NCI-H2171 (cell line): ENCODE measurements at regions not wholly inside any gene's neighbourhood (a gene's known extent, or its start where the extent isn't known, plus 50 kb on each side); places are given as distances from the start of the nearest gene placed in this dataset.
"Not testable (repeated sequence)": the region's sequence is repeated elsewhere in the genome, so short reads cannot be mapped to it uniquely, and the experiment has no call there.

ENCODE experiments used
- DNase-seq: peaks from one replicate; lab custom pipeline; 2025; lab: John Stamatoyannopoulos, UW

GRCh38 chr6:21282360-21282759 lies 311.2 kb upstream of the SOX4 start:
- not testable (repeated sequence) for DNase-seq

- DNase-seq = no peak
Observed at GRCh38 chr6:21284166-21284565, 309.4 kb upstream of the SOX4 start.

DNA sequence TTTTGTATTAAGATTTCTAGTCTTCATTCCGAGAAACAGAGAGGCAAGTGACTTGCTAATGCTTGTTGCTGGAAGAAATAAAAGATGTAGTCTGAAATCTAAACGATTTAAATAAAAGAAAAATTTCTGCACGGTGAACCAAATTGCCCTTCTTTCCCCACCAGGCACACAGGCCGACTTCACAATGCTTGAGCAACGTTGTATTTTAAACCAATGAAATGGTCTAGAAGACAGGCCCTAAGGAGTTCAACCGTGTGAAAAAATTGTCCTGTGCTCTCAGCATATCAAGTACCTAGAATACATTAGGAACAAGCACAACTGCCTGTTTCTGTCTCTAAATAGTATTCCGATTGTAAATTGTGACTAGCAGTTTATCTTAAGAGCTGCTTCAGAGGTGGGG lies 308.8 kb upstream of the SOX4 start:
- DNase-seq = no peak

DNA sequence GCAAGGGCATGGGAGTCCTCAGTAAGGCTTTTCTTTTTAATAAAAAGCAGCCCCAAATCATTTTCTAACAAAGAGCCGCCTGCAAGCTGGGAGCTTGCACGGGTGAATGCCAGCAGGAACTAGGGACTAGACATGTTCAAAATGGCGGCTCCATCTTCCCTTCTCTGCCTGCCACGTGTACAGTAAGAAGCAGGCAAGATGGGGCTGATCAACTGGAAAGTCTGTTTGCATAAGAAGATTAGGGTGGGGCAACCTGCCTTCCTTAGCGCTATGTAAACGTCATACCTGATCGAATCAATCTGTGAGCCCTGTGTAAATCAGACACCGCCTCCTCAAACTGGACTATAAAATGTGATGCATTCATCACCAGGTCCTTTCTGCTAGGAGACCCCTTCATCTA lies 299.4 kb upstream of the SOX4 start:
- no peak for DNase-seq

DNA sequence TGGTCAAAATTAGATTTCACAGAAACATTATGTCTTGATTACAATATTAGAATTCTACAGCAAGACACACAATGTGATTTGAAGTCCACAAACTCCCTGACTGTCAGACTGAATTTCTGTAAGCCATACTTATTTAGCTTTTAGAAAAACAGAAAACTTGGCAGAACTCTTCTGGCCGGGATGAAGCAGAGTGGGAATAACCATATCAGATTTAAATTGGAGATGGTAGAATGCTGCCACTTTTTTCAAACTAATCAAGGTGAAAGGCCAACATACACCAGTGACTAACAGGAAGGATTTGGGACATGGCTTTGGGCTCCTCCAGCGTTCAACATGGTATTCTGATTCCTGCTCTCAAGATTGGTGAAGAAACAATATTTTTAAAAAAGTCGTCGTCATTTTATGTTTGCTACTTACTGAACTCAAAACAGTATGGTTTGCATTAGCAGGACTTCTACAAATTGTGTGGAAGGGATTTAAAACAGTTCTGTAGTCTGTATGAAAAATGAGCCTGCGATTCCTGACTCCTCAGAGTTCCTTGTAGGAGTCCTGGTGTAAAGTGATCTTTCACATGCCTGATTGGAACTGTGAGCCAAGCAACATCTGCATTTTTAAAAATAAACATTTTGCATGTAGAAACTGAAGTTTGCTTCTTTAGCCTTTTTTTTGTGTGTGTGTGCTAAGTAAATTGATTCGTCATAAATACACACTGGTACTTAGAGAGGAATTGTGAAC lies 297.9 kb upstream of the SOX4 start:
- DNase-seq = no peak

DNA sequence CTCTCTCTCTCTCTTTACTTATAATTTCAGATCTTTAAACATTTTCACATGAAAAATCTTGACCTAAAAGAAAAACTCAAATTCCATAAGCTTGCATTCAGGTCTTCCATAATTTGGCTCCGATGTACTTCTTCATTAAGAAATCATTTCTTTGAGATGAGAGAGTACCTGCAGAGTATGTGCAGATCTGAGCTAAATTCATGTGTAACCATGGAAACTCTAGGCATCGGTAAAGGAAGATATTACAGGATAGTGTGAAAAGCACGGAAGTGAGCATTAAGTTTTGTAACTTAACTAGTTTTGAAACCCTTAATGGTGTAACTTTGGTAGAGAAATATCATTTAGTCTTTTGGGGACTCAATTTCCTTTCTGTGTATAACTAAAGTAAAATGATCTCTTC lies 295.9 kb upstream of the SOX4 start:
- no peak for DNase-seq

- no peak for DNase-seq
Observed at GRCh38 chr6:21299216-21299615, 294.3 kb upstream of the SOX4 start.

- DNase-seq = no peak
Observed at GRCh38 chr6:21300439-21300838, 293.1 kb upstream of the SOX4 start.

DNA sequence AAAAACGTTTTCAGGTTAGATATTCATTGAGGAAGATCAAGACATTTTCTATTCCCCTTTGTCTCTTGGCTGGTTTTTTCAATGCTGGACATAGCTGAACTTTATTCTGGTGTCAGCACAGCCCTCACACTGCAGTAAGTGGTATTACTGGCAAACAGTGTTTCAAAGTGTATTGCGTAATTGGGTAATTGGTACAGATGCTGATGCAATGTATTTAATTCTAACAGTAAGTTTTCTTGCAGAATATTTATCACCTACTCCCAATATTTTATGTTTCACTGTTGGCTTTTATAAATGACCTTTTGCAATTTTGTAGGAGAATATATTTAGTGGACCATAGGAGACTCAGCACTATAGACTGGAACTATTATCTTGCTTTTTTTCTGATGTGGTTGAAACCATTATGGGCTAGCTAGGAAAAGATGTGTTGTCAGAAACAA lies 287.6 kb upstream of the SOX4 start:
- no peak for DNase-seq

GRCh38 chr6:21306546-21306945 lies 287.0 kb upstream of the SOX4 start:
- DNase-seq = no peak

DNA sequence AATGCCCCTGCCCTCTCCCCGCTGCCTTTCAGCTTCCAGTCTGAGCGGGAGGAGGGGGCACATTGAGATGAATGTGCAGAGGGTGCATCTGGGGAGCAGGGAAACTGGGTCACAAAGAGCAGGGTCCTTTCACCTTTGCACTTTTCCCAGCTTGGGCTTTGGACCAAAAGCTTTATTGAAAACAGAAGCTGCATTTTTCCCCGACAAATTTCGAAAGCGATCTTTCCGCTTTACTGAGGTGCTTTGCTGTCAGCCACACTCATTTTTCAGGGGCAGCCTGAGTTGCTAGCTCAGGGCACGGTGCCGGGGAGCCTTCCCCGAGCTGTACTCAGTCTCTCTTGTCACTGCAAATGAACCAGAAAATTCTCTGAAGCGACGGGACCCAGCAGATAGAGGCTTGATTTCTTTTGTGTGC lies 283.7 kb upstream of the SOX4 start:
- no peak for DNase-seq

- no peak for DNase-seq
Observed at GRCh38 chr6:21310568-21311140, 282.9 kb upstream of the SOX4 start.

DNA sequence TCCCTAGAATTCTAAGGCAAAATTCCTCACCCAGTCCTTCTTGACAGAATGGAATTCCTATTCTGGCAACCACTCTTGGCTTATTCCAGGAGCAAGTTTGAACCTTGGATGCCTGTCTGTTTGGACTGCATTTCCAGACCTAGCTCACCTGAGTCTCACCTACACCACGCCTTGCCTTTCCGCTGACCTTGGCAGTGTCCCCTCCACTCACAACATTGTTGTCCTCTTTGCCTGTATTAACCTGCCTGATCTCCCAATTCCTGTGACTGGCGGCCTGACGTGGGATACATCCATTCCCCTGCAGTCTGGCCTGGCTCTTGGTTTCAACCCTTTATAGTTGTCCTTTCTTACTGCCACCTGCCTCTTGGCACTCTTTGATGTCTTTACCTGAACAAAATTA lies 281.4 kb upstream of the SOX4 start:
- no peak for DNase-seq

- no peak for DNase-seq
Observed at GRCh38 chr6:21317642-21318041, 275.9 kb upstream of the SOX4 start.

GRCh38 chr6:21321076-21321475 lies 272.5 kb upstream of the SOX4 start:
- no peak for DNase-seq

GRCh38 chr6:21321531-21321930 lies 272.0 kb upstream of the SOX4 start:
- no peak for DNase-seq

DNA sequence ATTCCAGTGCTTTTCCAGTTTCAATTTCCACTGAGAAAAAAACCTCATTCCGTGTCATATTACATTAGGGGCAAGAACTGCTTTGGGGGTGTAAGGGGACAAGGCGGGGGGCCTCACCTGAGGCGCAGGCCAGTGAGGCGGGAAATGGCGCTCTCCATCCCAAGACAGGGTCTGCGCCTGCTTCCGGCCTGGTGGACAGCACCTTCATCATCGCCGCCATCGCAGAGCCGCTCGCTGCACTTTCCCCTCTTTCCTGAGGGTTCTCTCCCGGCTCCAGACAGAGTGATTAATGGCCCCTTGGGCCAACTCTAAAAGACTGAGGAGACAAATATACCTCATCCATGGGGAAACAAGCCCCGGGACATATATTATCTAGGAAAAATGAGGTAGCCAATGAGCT lies 270.0 kb upstream of the SOX4 start:
- no peak for DNase-seq

DNA sequence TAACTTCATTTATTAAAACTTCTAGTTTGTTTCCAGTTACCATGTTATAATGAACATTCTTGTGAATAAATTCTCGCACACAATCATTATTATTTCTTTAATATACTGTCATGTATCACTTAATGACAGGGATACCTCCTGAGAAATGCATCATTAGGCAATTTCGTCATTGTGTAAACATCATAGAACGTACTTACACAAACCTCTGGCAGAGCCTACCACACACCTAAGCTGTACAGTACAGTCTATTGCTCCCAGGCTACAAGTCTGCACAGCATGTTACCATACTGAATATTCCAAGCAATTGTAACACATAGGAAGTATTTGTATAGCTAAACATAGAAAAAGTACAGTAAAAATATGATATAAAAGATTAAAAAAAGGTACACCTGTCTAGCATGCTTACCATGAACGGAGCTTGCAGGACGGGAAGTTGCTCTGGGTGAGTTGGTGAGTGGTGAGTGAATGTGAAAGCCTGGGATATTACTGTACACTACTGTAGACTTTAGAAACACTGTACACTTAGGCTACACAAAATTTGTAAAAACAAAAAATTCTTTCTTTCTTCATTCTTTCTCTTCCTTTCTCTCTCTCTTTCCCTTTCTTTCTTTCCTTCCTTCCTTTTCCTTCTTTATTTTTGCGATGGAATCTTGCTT lies 268.2 kb upstream of the SOX4 start:
- DNase-seq = no peak

GRCh38 chr6:21327326-21328112 lies 266.0 kb upstream of the SOX4 start:
- no peak for DNase-seq

DNA sequence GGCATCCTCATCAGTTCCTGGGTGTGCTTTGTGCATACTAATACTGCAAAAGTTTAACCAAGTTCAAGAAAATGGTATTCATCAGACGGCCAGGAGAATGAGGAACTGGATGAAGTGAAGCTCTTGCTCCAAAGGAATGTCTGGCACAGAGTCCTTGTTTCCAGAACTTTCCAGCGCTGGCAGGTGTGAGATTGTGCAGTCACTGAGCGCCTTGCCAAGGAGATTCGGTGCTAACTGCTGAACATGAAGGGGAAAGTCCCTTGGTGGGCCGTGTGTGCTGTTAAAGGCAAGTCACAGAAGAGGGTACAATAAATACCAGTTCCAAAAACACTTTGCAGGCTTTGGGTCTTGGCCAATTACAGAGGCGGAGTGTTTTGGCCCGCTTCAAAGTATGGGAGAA lies 262.3 kb upstream of the SOX4 start:
- no peak for DNase-seq

- DNase-seq = no peak
Observed at GRCh38 chr6:21332077-21332476, 261.5 kb upstream of the SOX4 start.

- DNase-seq = no peak
Observed at GRCh38 chr6:21332660-21333059, 260.9 kb upstream of the SOX4 start.

GRCh38 chr6:21333715-21334114 lies 259.8 kb upstream of the SOX4 start:
- no peak for DNase-seq
